Kidney epithelial cell (primary cell): ENCODE measurements at regions not wholly inside any gene's neighbourhood (a gene's known extent, or its start where the extent isn't known, plus 50 kb on each side); places are given as distances from the start of the nearest gene placed in this dataset.
"Not testable (repeated sequence)": the region's sequence is repeated elsewhere in the genome, so short reads cannot be mapped to it uniquely, and the experiment has no call there.

Source experiments
- DNase-seq: peaks from one replicate; pipeline ENCODE4 v3.0.0-alpha.2; 2010; ENCODE audit warnings: low read depth
- H3K27me3 ChIP-seq: 2 replicates; pipeline ENCODE4 v1.6.0; 2011; ENCODE audit warnings: low read length; ENCODE audit not compliant: control insufficient read depth, insufficient read depth
- H3K36me3 ChIP-seq: 2 replicates; pipeline ENCODE4 v1.5.1; 2011; ENCODE audit warnings: low read length; ENCODE audit not compliant: control insufficient read depth, insufficient read depth
- H3K4me3 ChIP-seq: 2 replicates; pipeline ENCODE4 v1.5.1; 2011; ENCODE audit warnings: low read depth, mild to moderate bottlenecking, control low read depth, low read length
- TF ChIP-seq, protein P1 (sequence below): IDR thresholded peaks from 2 replicates; pipeline ENCODE4 v1.5.1; 2011; ENCODE audit warnings: mild to moderate bottlenecking, moderate library complexity, low read length, control low read depth, inconsistent platforms; ENCODE audit not compliant: insufficient read depth, poor library complexity, severe bottlenecking

DNA sequence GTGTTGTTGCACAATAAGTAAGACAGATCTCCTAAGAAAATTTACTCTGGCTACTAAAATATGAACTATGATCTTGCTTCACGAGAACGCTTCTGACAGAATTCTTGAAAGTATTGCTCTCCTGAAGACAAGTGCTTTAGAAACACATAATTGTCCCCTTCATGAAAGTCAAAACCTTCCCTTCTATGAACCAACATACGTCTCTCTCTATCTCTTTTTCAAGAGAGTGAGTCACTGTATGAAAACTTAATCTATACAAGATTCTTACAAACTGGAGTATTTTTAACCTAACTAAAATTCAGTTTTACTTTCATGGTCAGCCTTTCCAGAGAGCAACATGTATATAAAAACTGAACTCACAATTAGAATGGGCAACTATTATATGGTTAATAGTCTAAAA, 688.0 kb upstream of the CTNND2 start:
- Histone ChIP-seq H3K4me3 (no peak overlapping the region), H3K36me3 (no peaks in the 10 kb centered on the region), H3K27me3 (no peaks in the 10 kb centered on the region)
- no peak for DNase-seq
- TF ChIP-seq, protein P1, sequence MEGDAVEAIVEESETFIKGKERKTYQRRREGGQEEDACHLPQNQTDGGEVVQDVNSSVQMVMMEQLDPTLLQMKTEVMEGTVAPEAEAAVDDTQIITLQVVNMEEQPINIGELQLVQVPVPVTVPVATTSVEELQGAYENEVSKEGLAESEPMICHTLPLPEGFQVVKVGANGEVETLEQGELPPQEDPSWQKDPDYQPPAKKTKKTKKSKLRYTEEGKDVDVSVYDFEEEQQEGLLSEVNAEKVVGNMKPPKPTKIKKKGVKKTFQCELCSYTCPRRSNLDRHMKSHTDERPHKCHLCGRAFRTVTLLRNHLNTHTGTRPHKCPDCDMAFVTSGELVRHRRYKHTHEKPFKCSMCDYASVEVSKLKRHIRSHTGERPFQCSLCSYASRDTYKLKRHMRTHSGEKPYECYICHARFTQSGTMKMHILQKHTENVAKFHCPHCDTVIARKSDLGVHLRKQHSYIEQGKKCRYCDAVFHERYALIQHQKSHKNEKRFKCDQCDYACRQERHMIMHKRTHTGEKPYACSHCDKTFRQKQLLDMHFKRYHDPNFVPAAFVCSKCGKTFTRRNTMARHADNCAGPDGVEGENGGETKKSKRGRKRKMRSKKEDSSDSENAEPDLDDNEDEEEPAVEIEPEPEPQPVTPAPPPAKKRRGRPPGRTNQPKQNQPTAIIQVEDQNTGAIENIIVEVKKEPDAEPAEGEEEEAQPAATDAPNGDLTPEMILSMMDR = no peak

DNA sequence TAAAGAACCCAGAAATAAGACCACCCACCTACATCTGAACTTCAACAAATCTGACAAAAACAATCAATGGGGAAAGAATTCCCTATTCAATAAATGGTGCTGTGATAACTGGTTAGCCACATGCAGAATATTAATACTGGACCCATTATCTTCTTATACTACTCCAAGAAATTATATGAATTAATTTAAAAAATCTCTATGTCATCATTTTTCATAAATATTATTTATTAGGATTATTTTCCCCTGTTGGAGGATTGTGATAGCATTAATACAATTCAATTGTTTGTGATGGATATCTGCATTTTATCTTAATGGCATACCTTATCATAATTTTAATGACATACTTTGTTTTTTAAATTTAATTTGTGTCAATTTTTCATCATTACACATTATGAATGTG, 682.2 kb upstream of the CTNND2 start:
- H3K4me3 ChIP-seq = no peak overlapping the region
- DNase-seq = no peak
- no peaks in the 10 kb centered on the region for H3K27me3 ChIP-seq
- TF ChIP-seq, protein P1 = no peak
- H3K36me3 ChIP-seq = no peaks in the 10 kb centered on the region

DNA sequence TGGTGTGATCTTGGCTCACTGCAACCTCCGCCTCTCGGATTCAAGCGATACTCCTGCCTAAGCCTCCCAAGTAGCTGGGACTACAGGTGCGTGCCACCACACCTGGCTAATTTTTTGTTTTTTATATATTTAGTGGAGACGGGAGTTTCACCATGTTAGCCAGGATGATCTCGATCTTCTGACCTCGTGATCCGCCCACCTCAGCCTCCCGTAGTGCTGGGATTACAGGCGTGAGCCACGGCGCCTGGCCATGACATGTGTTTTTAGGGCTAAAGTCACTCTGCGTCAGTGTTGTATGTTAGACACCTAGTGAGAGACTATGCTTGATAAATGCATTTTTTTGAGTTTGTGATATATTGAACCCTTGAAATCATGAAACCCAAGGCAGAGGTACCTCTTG, 674.6 kb upstream of the CTNND2 start:
- not testable (repeated sequence) for H3K4me3 ChIP-seq, H3K36me3 ChIP-seq, H3K27me3 ChIP-seq, DNase-seq

DNA sequence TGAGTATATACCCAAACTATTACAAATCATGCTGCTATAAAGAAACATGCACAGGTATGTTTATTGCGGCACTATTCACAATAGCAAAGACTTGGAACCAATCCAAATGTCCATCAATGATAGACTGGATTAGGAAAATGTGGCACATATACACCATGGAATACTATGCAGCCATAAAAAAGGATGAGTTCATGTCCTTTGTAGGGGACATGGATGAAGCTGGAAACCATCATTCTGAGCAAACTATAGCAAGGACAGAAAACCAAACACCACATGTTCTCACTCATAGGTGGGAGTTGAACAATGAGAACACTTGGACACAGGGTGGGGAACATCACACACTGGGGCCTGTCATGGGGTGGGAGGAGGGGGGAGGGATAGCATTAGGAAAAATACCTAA, 672.7 kb upstream of the CTNND2 start:
- not testable (repeated sequence) for H3K27me3 ChIP-seq, H3K36me3 ChIP-seq, H3K4me3 ChIP-seq, DNase-seq

DNA sequence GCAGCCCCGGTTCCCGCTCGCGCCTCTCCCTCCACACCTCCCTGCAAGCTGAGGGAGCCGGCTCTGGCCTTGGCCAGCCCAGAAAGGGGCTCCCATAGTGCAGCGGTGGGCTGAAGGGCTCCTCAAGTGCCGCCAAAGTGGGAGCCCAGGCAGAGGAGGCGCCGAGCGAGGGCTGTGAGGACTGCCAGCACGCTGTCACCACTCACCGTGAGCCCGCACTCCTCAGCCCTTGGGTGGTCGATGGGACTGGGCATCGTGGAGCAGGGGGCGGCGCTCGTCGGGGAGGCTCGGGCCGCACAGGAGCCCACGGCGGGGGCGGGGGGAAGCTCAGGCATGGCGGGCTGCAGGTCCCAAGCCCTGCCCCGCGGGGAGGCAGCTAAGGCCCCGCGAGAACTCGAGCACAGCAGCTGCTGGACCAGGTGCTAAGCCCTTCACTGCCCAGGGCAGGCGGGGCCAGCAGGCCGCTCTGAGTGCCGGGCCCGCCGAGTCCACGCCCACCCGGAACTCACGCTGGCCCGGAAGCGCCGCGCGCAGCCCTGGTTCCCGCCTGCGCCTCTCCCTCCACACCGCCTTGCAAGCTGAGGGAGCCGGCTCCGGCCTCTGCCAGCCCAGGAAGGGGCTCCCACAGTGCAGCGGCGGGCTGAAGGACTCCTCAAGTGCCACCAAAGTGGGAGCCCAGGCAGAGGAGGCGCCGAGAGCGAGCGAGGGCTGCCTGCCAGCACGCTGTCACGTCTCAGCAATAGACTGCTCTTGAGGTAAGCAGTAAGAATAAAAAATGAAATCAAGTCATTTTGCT, 670.2 kb upstream of the CTNND2 start:
- not testable (repeated sequence) for H3K36me3 ChIP-seq, H3K4me3 ChIP-seq, H3K27me3 ChIP-seq, DNase-seq

DNA sequence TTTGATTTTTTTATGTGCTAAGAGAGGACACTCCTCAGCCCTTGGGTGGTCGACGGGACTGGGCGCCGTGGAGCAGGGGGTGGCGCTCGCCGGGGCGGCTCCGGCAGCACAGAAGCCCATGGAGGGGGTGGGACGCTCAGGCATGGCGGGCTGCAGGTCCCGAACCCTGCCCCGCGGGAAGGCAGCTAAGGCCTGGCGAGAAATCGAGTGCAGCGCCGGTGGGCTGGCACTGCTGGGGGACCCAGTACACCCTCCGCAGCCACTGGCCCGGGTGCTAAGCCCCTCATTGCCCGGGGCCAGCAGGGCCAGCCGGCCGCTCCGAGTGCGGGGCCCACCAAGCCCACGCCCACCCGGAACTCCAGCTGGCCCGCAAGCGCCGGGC, 669.7 kb upstream of the CTNND2 start:
- not testable (repeated sequence) for H3K4me3 ChIP-seq, H3K27me3 ChIP-seq, H3K36me3 ChIP-seq, DNase-seq

DNA sequence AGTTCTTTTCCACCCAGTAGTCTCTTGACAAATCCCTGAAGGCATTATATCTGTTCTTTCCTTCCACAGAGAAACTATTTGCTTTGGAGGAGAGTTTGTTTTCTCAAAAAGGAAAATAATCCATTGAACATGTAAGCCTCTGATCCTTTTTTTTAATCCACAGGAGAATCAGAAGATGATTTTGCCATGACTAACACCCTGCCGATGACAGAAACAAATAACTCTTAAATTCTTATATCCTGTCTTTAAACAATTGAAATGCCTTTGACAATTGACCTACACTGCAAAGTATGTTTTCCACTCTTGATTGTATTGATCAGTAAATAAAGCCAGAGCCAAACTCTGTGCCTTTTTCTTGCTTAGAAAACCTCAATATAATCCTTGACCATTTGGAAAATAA, 666.4 kb upstream of the CTNND2 start:
- no peak for DNase-seq
- no peaks in the 10 kb centered on the region for H3K36me3 ChIP-seq
- no peaks in the 10 kb centered on the region for H3K27me3 ChIP-seq
- no peak overlapping the region for H3K4me3 ChIP-seq
- TF ChIP-seq, protein P1 = no peak

DNA sequence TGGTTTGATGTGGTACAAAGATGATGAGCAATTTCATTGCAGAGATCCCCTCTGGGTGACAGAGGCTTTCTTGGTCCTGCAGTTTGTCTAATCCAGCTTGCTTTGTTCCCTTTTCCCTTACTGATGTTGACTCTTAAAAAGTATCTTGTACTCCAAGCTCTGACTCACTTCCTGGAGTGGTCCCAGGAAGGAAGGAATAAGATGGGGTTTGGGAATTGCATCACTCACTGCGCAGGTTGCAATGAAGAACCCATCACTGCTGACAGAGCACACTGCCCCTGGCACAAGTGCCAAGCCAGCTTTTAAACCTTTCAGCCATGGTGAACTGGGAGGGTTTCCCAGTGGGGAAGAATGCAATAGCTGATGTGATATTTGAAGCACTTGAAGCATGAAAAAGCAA, 662.2 kb upstream of the CTNND2 start:
- DNase-seq = no peak
- H3K36me3 ChIP-seq = no peaks in the 10 kb centered on the region
- no peak overlapping the region for H3K4me3 ChIP-seq
- no peaks in the 10 kb centered on the region for H3K27me3 ChIP-seq
- TF ChIP-seq, protein P1 = no peak
